OCI-LY1 (cell line): ENCODE measurements at regions not wholly inside any gene's neighbourhood (a gene's known extent, or its start where the extent isn't known, plus 50 kb on each side); places are given as distances from the start of the nearest gene placed in this dataset.

ENCODE experiments used
- H2AFZ ChIP-seq: fragments of 200-600 bp; sonication (generic), shearing (Covaris generic); 2 replicates; pipeline ENCODE4 v1.6.0; 2014; ENCODE audit warnings: antibody characterized with exemption, mild to moderate bottlenecking, low read length
- H3F3A ChIP-seq: fragments of 200-600 bp; sonication (generic), shearing (Covaris generic); 2 replicates; pipeline ENCODE4 v1.6.0; 2014; ENCODE audit warnings: mild to moderate bottlenecking, antibody characterized with exemption, low read length, moderate library complexity; ENCODE audit not compliant: insufficient read depth
- H3K27ac ChIP-seq: fragments of 200-600 bp; sonication (generic); 2 replicates; pipeline ENCODE4 v1.5.1; 2014; ENCODE audit warnings: low read length, mixed run types, mild to moderate bottlenecking, low read depth; ENCODE audit not compliant: poor library complexity, severe bottlenecking
- H3K27me3 ChIP-seq: fragments of 200-600 bp; sonication (generic); 2 replicates; pipeline ENCODE4 v1.6.0; 2014; ENCODE audit warnings: antibody characterized with exemption, mild to moderate bottlenecking, low read length, moderate library complexity; ENCODE audit not compliant: insufficient read depth
- H3K36me3 ChIP-seq: fragments of 200-600 bp; sonication (generic); 2 replicates; pipeline ENCODE4 v1.6.1; 2014; ENCODE audit warnings: mild to moderate bottlenecking, antibody characterized with exemption, low read length, moderate library complexity, mixed read lengths; ENCODE audit not compliant: insufficient read depth
- H3K4me1 ChIP-seq: fragments of 200-600 bp; sonication (generic); 2 replicates; pipeline ENCODE4 v1.5.1; 2014; ENCODE audit warnings: mild to moderate bottlenecking, low read length, moderate library complexity; ENCODE audit not compliant: insufficient read depth, severe bottlenecking
- H3K4me2 ChIP-seq: fragments of 200-600 bp; sonication (generic), shearing (Covaris generic); 2 replicates; pipeline ENCODE4 v1.6.1; 2014; ENCODE audit warnings: low read length
- H3K4me3 ChIP-seq: fragments of 200-600 bp; sonication (generic); 2 replicates; pipeline ENCODE4 v1.5.1; 2014; ENCODE audit warnings: low read length, low read depth, mild to moderate bottlenecking, mixed read lengths; ENCODE audit not compliant: poor library complexity, severe bottlenecking
- H3K79me2 ChIP-seq: fragments of 200-600 bp; shearing (Covaris generic); 2 replicates; pipeline ENCODE4 v1.6.1; 2016; ENCODE audit warnings: mixed run types, low read length, mixed read lengths; ENCODE audit not compliant: insufficient read depth
- H3K9ac ChIP-seq: fragments of 200-600 bp; sonication (generic), shearing (Covaris generic); 2 replicates; pipeline ENCODE4 v1.6.1; 2014; ENCODE audit warnings: mild to moderate bottlenecking, low read length, mixed read lengths
- H3K9me2 ChIP-seq: fragments of 200-600 bp; sonication (generic), shearing (Covaris generic); 2 replicates; pipeline ENCODE4 v1.6.1; 2014; ENCODE audit warnings: low read depth, mild to moderate bottlenecking, low read length, mixed read lengths
- H3K9me3 ChIP-seq: fragments of 200-600 bp; shearing (Covaris generic); 2 replicates; pipeline ENCODE4 v1.6.1; 2014; ENCODE audit warnings: low read length, mixed read lengths
- H4K20me1 ChIP-seq: fragments of 200-600 bp; sonication (generic), shearing (Covaris generic); 2 replicates; pipeline ENCODE4 v1.6.0; 2016; ENCODE audit warnings: mild to moderate bottlenecking, low read length; ENCODE audit not compliant: insufficient read depth
- CTCF ChIP-seq: fragments of 200-600 bp; sonication (generic), shearing (Covaris generic); IDR thresholded peaks from 2 replicates; pipeline ENCODE4 v1.5.1; 2017; ENCODE audit warnings: mild to moderate bottlenecking, antibody characterized with exemption, low read length, moderate library complexity, mixed read lengths
- EZH2 ChIP-seq: fragments of 200-600 bp; sonication (generic), shearing (Covaris generic); IDR thresholded peaks from 2 replicates; pipeline ENCODE4 v1.8.0; 2017; ENCODE audit warnings: borderline replicate concordance, mixed run types, mild to moderate bottlenecking, antibody characterized with exemption, low read length, moderate library complexity, mixed read lengths

GRCh38 chr5:112687306-112687705 lies 50.4 kb upstream of the APC start:
- H3K27me3 ChIP-seq: peaks cover 5% of the 10 kb centered on the region; the same call in 1 of the 2 replicates
- H3K9me2 ChIP-seq: no peaks in the 10 kb centered on the region
- no peak overlapping the region for H3K4me3 ChIP-seq
- H3K4me1 ChIP-seq: no peaks in the 10 kb centered on the region
- H3K27ac ChIP-seq: no peak overlapping the region
- no peak overlapping the region for H3K4me2 ChIP-seq
- H3K79me2 ChIP-seq: no peaks in the 10 kb centered on the region
- H3K9ac ChIP-seq: no peak overlapping the region
- H3K9me3 ChIP-seq: no peaks in the 10 kb centered on the region
- TF ChIP-seq CTCF (no peak), EZH2 (no peak)
- no peaks in the 10 kb centered on the region for H3F3A ChIP-seq
- no peak overlapping the region for H2AFZ ChIP-seq
- no peaks in the 10 kb centered on the region for H3K36me3 ChIP-seq
- H4K20me1 ChIP-seq: no peaks in the 10 kb centered on the region
